Hepatocyte (in vitro differentiated cells): ENCODE measurements at regions not wholly inside any gene's neighbourhood (a gene's known extent, or its start where the extent isn't known, plus 50 kb on each side); places are given as distances from the start of the nearest gene placed in this dataset.

Experiments used
- CTCF ChIP-seq: fragments of 200-600 bp; sonication (generic); IDR thresholded peaks from 2 replicates; pipeline ENCODE4 v1.5.1; 2016; ENCODE audit warnings: antibody characterized with exemption, mild to moderate bottlenecking; ENCODE audit not compliant: poor library complexity
- EZH2 ChIP-seq: fragments of 200-600 bp; sonication (generic); IDR thresholded peaks from 2 replicates; pipeline ENCODE4 v1.6.1; 2016; ENCODE audit warnings: antibody characterized with exemption, mild to moderate bottlenecking, borderline replicate concordance

- TF ChIP-seq CTCF, result no peak
- no peak for TF ChIP-seq EZH2
Observed at GRCh38 chr22:48556222-48556621, 1271.5 kb downstream of the BRD1 start.
